NCI-H2196 treated with DMSO at 0.1 percent for 48 hours (cell line): ENCODE measurements at regions not wholly inside any gene's neighbourhood (a gene's known extent, or its start where the extent isn't known, plus 50 kb on each side); places are given as distances from the start of the nearest gene placed in this dataset.
"Not testable (repeated sequence)": the region's sequence is repeated elsewhere in the genome, so short reads cannot be mapped to it uniquely, and the experiment has no call there.

Experiments used
- DNase-seq: peaks from one replicate; lab custom pipeline; 2025; ENCODE audit not compliant: unreplicated experiment; lab: John Stamatoyannopoulos, UW

DNA sequence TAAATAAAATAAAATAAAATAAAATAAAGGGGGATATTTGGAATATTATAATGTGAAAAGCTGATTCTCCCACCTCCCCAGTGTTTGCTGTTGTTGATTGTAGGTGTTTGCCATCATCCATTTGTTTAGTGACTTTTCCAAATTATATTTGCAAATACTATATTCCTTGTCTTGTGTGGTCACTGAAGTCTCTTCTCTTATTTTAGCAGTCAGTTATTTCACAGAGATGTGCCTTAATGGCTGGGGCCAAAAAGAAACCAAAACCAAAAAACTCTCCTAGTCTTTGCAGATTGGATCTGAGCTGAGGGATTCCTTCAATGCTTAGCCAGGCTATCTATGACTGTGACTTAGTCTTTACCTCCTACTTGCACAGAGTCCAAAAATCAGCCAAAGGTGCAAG is 70.9 kb upstream of the ZNF169 start:
- DNase-seq: no peak

DNA sequence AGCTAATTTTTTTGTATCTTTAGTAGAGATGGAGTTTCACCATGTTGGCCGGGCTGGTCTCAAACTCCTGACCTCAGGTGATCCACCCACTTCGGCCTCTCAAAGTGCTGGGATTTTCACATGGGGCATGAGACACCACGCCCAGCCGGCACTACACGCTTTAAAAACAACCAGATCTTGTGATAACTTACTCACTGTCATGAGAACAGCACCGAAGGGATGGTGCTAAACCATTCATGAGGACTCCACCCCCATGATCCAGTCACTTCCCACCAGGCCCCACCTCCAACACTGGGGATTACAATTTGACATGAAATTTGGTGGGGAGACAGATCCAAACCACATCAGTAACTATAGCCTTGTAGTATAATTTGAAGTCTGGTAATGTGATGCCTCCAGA is 67.4 kb upstream of the ZNF169 start:
- not testable (repeated sequence) for DNase-seq

DNA sequence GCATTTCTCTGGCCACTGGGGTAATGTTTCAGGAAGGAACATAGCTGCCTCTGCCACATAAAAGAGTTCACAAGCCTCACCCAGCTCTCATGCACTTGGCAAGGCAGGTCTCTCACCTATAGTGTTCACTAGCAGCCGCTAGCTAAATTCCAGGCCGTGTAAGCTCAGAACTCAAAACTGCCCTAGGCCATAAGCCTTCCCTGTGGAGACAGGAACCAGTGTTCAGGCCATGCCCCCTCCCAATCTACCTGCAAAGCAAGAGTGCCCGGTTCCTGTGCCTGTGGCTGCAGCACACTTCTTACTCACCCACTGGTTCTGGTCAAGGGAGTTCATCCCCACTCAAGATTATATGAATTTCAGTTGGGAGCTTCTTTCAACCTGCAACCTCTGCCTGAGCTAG is 60.7 kb upstream of the ZNF169 start:
- no peak for DNase-seq

DNA sequence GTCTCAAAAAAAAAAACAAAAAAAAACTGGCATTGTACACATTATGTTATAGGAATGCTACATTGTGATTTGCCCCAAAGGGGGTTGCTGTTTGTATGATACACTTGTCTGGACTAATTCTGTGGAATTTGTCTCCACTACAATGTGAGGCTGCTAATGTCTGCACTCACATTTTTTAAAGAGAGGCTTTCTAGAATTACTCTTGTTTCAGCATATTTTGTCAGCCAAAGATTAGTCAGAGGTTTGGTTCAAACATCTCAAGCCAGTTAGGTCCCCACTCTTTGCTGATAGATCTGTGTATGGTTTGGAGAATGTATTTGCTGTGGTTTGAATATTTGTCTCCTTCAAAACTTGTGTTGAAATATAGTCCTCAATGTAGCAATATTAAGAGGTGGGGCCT is 59.3 kb upstream of the ZNF169 start:
- DNase-seq: no peak

DNA sequence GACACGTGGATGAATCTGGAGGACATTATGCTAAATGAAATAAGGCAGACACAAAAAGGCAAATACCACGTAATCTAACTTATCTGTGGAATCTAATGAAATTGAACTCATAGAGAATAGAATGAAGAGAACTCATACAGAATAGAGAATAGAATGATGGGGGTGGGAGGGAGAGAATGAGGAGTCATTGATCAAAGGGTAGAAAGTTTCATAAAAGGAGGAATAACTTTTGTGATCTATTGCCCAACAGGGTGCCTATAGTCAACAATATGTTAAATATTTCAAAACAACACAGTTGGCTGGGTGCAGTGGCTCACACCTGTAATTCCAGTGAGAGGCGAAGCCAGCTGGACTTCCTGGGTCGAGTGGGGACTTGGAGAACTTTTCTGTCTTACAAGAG is 54.9 kb upstream of the ZNF169 start:
- DNase-seq: no peak

DNA sequence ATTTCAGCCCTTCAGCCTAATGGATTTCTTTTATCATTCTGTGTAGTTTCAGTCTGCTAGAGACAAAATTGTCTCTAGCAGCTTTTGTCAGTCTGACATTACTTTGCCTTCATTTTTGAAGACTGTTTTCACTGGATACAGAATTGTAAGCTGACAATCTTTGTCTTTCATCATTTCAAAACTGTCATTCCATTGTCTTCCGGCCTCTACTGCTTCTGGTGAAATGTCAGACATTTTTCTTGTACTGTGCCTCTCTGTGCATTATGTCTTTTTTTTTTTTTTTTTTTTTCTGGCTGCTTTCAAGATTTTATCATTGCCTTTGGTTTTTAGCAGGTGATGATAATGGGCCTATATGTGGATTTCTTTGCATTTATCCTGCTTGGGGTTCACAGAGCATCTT is 51.3 kb upstream of the ZNF169 start:
- DNase-seq: no peak
